K562 (cell line): ENCODE measurements at regions not wholly inside any gene's neighbourhood (a gene's known extent, or its start where the extent isn't known, plus 50 kb on each side); places are given as distances from the start of the nearest gene placed in this dataset.

Experiments
- MAX ChIP-seq: sonication (generic); formaldehyde crosslinking; IDR thresholded peaks from 2 replicates; pipeline ENCODE4 v1.9.0; 2022; ENCODE audit warnings: mild to moderate bottlenecking, missing genetic modification reagents
- MED1 ChIP-seq: sonication (generic); formaldehyde crosslinking; IDR thresholded peaks from 2 replicates; pipeline ENCODE4 v1.8.1; 2023; ENCODE audit warnings: missing genetic modification reagents, borderline replicate concordance
- MEIS2 ChIP-seq: fragments of 450-650 bp; IDR thresholded peaks from 2 replicates; pipeline ENCODE4 v1.6.1; 2014; ENCODE audit warnings: mild to moderate bottlenecking; ENCODE audit not compliant: partially characterized antibody
- MYC ChIP-seq, 2 experiments: fragments of 250-450 bp in 1 of 2; sonication (Bioruptor Pico) in 1 of 2; IDR thresholded peaks; 2 replicates each; pipeline versions ENCODE4 v1.5.1 to v1.6.1; 2012 to 2021; ENCODE audit warnings: low read depth in 2 of 2, borderline replicate concordance in 1 of 2, improper control_type of control experiment in 1 of 2, low read length in 1 of 2, mild to moderate bottlenecking in 1 of 2, moderate library complexity in 1 of 2
- PREB ChIP-seq: sonication (generic); formaldehyde crosslinking; IDR thresholded peaks from 2 replicates; pipeline ENCODE4 v1.8.1; 2023; ENCODE audit warnings: mild to moderate bottlenecking, missing genetic modification reagents
- SIN3B ChIP-seq: fragments of 450-650 bp; IDR thresholded peaks from 2 replicates; pipeline ENCODE4 v1.6.1; 2017; ENCODE audit warnings: low read depth, mild to moderate bottlenecking, moderate library complexity
- ZKSCAN8 ChIP-seq: fragments of 200-800 bp; sonication (Bioruptor generic); IDR thresholded peaks from 2 replicates; pipeline ENCODE4 v1.6.1; 2016; ENCODE audit warnings: missing genetic modification characterization, missing compliant biosample characterization
- ZNF121 ChIP-seq: sonication (generic); formaldehyde crosslinking; conservative IDR thresholded peaks from 2 replicates; pipeline ENCODE4 v1.8.0; 2022; ENCODE audit warnings: missing genetic modification reagents
- ZNF407 ChIP-seq: fragments of 450-650 bp; IDR thresholded peaks from 2 replicates; pipeline ENCODE4 v1.6.1; 2016; ENCODE audit warnings: low read depth

GRCh38 chr9:78900500-78900899, 603.6 kb downstream of the PSAT1 start (continued):
- TF ChIP-seq ZNF407 (no peak), ZKSCAN8 (CRISPR knock-in tag) (no peak), PREB (CRISPR knock-in tag) (no peak), SIN3B (no peak), MEIS2 (no peak), MED1 (CRISPR knock-in tag) (no peak), MYC (IDR thresholded peaks at IDR 0.05; ENCODE audit: low read depth, low read length) (no peak), MYC (CRISPR knock-in tag; IDR thresholded peaks at IDR 0.05; ENCODE audit: borderline replicate concordance, low read depth) (no peak), ZNF121 (CRISPR knock-in tag) (no peak), MAX (CRISPR knock-in tag) (no peak)
- TF ChIP-seq, all 486 proteins: peak for 0
